C4-2B (cell line): ENCODE measurements at regions not wholly inside any gene's neighbourhood (a gene's known extent, or its start where the extent isn't known, plus 50 kb on each side); places are given as distances from the start of the nearest gene placed in this dataset.

Experiments
- H3K27ac ChIP-seq: fragments of 450-650 bp; 2 replicates; pipeline ENCODE4 v1.5.1; 2017
- ZFX ChIP-seq: fragments of 450-650 bp; IDR thresholded peaks from 2 replicates; pipeline ENCODE4 v1.6.1; 2017
- TF ChIP-seq, protein P1 (sequence below): fragments of 450-650 bp; conservative IDR thresholded peaks from 2 replicates; pipeline ENCODE4 v1.5.1; 2017; ENCODE audit warnings: mild to moderate bottlenecking

DNA sequence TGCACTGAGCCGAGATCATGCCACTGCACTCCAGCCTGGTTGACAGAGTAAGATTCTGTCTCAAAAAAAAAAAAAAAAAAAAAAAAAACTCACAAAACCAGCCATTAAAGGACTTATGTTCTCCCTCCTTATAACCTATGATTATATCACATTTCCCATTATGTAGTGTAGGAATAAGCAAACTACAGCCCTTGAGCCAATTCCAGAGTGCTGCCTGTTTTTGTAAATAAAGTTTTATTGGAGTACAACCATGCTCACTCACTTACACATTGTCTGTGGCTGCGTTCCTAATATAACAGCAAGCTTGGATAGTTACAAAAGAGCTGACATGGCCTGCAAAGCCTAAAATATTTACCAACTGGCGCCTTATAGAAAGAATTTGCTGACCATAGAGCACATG, 72.7 kb upstream of the ARID5B start:
- TF ChIP-seq, protein P1, sequence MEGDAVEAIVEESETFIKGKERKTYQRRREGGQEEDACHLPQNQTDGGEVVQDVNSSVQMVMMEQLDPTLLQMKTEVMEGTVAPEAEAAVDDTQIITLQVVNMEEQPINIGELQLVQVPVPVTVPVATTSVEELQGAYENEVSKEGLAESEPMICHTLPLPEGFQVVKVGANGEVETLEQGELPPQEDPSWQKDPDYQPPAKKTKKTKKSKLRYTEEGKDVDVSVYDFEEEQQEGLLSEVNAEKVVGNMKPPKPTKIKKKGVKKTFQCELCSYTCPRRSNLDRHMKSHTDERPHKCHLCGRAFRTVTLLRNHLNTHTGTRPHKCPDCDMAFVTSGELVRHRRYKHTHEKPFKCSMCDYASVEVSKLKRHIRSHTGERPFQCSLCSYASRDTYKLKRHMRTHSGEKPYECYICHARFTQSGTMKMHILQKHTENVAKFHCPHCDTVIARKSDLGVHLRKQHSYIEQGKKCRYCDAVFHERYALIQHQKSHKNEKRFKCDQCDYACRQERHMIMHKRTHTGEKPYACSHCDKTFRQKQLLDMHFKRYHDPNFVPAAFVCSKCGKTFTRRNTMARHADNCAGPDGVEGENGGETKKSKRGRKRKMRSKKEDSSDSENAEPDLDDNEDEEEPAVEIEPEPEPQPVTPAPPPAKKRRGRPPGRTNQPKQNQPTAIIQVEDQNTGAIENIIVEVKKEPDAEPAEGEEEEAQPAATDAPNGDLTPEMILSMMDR = no peak
- TF ChIP-seq ZFX = no peak

DNA sequence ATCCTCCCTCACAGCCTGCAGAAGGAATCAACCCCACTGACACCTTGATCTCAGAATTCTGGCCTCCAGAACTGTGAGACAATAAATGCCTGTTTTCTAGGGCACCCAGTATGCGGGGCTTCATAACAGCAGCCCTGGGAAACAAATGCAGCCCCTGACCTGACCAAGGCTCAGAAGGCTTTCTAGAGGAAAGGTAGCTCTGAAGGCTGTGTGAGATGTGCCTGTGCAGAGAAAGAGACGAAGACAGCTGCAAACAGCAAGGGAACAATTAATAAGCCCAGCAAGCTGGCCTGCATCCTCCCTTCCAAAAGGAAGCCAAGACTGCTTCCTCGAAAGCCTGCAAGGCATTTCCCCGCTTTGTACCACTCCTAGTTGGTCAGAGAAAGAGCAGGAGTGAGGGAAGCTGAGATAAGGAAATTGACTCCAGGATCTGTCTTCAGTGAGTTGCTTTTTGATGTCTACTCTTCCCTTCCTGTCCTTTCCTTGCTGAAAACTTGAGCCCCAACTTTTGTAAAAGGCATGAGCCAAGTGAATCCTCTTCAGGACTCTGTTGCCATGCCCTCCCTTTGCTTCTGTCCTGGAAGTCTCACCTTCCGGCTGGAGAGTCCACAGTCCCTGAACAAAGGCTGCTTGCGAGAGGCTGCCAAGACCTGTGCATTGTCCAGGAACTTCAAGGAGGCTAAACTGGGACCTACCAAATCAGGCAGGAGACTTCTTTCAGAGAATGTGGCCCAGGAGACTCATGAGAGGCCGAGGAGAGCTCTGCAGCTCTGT, 71.2 kb upstream of the ARID5B start:
- TF ChIP-seq, protein P1 = no peak
- TF ChIP-seq ZFX = no peak
- peak overlapping the region; percentile 6; the same call in 1 of the 2 replicates for H3K27ac ChIP-seq

More for the DNA sequence above, 72.7 kb upstream of the ARID5B start:
- H3K27ac ChIP-seq = no peak overlapping the region

DNA sequence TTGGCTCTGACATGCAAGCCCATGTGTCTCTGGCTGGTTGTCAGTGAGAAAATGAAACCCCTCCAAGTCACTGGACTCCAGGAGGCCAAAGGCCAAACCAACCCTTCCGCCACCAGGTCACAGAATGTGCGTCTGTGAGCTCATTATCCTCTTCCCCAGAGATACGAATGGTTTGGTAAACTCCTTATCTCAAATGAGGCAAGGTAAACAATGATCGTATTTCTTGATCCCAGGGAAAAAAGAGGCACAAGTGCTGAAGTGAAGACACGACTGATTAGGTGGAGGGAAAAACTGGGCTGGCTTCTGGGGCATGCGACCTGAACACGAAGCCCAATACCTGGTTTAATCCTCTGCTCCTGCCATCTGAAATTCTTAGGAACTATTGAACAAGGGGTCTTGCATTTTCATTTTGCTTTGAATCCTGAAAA, 70.6 kb upstream of the ARID5B start:
- no peak for TF ChIP-seq ZFX
- TF ChIP-seq, protein P1 = no peak
- H3K27ac ChIP-seq = peak overlapping the region; percentile 6; the same call in 1 of the 2 replicates

GRCh38 chr10:61832866-61833481, 68.5 kb upstream of the ARID5B start:
- TF ChIP-seq ZFX = no peak
- TF ChIP-seq, protein P1 = no peak
- H3K27ac ChIP-seq = no peak overlapping the region

- TF ChIP-seq, protein P1 = no peak
- no peak for TF ChIP-seq ZFX
- H3K27ac ChIP-seq = peak overlapping the region; percentile 66
Observed at GRCh38 chr10:61834519-61834918, 67.0 kb upstream of the ARID5B start.

- TF ChIP-seq, protein P1 = peak; percentile 74
- peak; percentile 40; the same call in 1 of the 2 replicates for TF ChIP-seq ZFX
- peak overlapping the region; percentile 66 for H3K27ac ChIP-seq
Observed at GRCh38 chr10:61835069-61835945, 66.2 kb upstream of the ARID5B start.
